Glomerular visceral epithelial cell (primary cell): ENCODE measurements at regions not wholly inside any gene's neighbourhood (a gene's known extent, or its start where the extent isn't known, plus 50 kb on each side); places are given as distances from the start of the nearest gene placed in this dataset.

Experiments used
- DNase-seq: peaks from one replicate; pipeline ENCODE4 v3.0.0-alpha.2; 2016; ENCODE audit errors: extremely low spot score

DNA sequence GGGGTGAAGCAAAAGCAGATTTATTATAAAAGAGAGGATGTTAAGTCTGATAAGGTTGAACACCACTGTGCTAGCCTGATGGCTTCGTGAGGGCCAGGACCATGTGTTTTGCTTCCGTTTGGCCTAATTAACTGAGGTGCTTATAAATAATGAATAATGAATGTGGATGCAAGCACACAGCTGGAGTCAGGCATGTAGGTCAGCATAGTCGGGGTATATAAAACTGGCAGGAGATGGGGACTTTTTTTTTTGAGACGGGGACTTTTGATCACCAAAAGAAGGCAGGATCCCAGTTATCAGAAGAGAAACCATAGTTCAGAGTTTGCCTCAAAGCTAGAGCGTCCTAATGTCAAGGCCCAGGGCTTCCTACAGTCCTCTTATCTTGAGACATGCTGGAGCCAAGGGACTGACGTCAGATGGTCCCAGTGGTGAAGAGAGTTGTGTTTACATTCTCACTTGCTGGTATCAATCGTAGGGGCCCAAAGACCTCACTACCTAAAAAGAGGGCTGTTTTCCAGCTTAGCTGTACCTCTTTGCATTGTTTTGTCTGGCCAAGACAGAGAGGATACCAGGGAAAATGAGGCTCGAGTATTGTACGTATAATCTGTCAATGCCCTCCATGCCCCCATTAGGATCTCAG, 50.4 kb downstream of the RTL9 start:
- no peak for DNase-seq

- peak; percentile 40 for DNase-seq
Measured at GRCh38 chrX:110409925-110410324, 51.3 kb downstream of the RTL9 start.

GRCh38 chrX:110410603-110411002, 52.0 kb downstream of the RTL9 start:
- no peak for DNase-seq

DNA sequence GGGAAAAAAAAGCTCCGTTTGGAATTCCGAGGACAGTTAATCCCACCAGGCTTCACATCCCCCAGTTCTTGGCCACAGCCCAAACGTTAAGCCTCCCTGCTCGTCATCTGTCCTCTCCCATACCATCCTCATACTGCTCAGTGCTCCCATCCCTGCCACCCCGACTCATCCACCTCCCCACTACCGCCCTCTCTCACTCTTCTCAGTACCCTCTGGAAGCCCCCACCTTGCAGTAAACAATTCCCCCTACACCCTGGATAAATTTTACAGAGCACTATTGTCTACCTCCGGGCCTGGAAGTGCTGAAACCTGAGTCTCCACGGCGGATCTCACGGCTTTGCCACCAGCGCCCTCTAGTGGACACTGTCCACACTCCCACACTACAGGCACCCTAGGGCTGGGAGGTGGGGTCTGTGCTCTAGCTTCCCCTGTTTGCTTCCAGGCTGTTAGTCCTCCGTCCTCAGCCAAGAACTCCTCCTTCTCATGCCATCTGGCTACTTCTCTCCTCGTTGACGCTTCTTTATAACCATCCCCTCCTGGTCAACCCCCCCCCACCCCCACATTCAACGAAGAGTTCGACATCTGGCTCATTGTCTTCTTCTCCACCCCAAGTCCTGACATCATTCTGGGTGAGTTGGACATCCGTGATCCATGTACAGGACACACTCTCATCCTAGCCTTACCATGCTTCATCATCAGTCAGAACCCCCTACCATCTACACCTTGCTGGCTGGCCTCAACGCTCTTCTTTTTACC, 54.5 kb downstream of the RTL9 start:
- peak; percentile 63 for DNase-seq

GRCh38 chrX:110413727-110414124, 55.1 kb downstream of the RTL9 start:
- DNase-seq: no peak

DNA sequence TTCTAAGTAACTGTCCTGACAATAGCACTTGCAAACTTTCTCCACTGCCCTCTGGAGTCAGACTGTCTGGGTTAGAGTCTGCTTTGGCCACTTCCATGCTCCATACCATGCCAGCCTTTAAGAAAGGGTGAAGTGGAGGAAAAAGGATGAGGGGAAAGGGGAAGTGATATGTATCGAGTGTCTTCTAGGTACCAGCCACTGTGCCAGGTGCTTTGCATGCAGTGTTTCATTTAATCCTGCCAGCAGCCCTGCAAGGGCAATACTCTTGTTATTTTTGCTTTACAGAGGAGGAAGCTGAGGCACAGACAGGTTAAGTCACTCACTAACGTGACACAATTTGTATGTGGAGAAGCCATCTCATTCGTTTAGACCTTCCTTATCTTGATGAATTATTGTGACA, 55.6 kb downstream of the RTL9 start:
- DNase-seq: no peak

DNA sequence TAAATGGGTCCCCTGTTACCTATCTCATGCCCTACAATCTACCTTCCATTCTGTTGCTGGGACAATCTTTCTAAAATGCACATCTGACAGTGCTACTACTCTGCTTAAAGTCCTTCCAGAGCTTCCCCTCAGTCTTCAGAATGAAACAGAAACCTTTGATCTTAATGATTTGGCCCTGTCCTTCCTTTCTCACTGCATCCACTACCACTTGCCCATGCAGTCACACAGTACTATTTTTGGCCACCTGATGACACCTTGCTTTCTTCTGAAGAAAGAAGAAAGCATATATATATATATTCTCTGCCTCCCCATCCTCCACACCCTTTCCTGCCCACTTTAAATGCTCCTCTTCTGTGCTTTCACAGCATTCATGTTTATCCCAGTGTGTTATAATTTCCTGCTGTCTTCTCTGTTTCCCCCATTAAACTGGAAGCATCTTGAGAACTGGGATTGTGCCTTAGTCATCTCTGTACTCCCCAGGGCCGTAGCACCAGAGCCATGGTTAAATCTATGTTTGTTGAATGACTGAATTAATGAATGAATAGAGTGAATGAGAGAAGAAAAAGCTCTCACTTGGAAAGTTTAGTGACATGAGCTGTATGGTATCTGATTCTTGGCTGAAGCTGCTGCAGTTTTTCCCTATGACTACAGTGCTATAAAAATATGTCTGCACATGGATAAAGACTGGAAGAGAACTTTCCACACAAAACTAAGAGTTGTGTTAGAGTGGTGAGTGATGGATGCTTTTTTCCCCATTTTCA, 56.2 kb downstream of the RTL9 start:
- DNase-seq: no peak

DNA sequence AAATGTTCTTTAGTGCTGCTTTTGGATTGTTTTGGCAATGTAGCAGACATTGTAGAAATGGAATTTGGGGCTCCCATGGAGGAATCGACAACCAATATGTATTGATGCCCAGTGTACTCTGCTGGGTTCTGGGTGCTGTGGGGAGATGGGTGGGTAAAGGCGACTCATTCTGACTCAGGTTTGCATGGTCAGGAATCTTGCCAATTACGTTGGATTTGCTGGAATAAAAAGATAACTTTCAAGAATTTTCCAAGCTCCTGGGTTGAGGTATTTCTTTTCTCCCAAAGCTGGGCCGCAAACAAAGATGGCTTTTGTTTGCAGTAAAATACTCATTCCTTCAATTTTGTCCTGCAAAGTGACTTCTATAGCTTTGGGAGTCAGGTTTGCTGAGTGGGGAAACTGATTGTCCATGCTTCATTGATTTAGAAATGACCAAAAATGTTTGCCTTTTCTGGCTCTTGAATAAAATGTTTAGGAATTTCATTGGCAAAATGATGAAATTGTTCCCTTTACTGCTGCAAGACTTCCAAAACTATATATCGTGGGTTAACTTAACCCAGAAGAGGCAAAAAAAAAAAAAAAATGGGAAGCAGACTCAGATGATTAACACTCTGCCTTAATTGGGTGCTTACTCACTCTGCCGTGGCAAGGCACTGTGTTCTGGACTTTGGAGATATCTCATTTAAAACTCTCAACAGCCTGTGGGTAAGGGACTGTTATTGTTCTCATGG, 57.0 kb downstream of the RTL9 start:
- no peak for DNase-seq

GRCh38 chrX:110417128-110417527, 58.5 kb downstream of the RTL9 start:
- no peak for DNase-seq

DNA sequence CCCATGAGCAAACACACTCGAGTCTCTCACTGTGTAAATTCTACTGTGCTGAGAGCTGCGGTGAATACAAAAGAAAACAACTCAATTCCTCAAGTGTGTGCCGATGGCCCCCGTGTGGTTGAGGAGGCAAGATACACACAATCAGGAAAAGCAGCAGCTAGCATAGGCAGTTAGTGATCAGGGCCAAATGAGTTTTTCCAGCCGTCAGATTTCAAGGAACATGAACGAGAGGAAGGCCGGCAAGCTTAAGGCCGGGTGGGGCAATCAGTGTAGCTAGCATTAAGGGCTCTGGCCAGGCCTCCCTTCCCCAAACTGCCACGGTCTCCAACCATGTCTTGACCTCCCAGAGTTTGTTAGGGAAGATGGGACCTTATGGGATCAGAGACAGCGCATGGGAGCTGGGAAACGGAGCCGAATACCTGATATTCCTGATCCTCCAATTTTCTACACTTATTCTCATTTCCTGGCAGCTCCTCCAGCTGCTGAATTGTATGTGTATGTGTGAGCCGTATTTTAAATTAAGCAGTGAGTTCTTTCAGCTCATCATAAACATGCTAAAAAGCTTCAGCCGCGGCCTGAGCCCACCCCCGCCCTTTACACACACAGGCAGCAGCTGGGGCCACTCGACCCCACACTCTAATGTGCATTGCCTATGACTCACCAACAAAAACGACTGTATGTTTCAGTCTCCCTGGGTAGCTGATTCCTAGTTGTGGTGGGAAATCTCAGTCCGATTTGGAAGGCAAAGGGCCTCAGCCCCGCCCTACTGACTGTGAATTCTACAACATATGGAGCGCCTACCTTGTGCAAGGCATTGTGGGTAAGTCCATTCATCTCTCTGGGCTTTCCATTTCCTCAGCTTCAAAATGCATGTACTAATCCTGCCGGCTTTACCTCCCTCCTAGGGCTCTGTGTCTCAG, 59.9 kb downstream of the RTL9 start:
- DNase-seq: peak; percentile 41

- no peak for DNase-seq
Measured at GRCh38 chrX:110419512-110419911, 60.9 kb downstream of the RTL9 start.

GRCh38 chrX:110420771-110421499, 62.3 kb downstream of the RTL9 start:
- DNase-seq: no peak

- DNase-seq: no peak
Measured at GRCh38 chrX:110421500-110422455, 63.1 kb downstream of the RTL9 start.

DNA sequence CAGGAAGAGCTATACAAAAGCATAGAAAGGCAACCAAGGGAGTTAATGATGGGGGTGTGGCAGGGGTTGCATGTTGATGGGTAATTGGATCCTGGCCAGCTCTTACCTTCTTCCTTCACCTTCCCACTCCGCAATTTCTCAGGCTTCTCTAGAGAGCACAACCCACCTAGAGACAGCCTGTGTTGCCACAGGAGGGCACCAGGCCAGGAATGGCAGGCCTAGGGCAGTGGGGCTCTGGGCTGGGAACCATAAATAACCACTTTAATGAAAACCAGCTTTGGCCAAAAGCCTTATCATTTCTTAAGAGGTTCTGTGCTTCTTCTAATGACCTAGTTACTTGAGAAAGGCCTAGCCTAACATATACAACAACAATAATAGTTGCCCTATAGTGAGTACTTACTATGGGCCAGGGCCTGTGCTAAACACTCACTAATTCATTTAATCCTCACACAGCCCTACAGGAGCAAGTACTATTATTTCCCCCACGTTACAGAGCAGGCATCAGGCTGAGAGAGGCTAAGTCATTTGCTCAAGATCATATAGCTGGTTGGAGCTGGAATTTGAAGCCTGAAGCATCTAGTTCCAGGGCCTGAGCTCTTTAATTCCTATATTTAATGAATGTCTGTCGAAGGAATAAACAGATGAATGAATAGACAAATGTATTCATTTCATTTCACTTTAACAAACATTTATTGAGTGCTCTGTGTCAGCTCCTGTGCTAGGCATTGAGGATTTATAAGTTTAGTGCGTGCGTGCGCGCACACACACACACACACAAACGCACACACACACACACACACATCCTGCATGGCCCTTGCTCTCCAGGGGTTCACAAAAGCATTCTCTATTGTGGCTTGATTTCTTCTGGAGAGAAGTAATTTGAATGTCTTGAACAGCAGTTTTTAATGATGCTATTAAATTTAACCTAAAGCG, 66.8 kb downstream of the RTL9 start:
- DNase-seq: no peak

DNA sequence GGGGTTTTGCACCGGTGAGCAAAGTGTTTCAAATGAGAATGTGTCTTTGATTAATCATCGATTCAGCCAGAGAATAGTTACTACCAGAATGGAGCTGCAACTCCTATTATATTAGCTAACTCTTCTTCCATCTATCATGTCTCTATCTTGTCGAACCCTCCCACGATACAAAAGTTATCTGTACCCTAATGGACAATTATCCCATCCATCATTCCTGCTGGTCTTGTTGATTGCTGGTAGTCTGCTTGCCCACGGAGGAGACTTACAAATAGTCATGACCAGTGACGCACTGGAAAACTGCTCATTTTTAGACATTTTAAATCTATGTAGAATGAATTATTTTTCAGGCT, 67.5 kb downstream of the RTL9 start:
- no peak for DNase-seq

GRCh38 chrX:110427076-110427475, 68.4 kb downstream of the RTL9 start:
- no peak for DNase-seq

GRCh38 chrX:110428144-110428543, 69.5 kb downstream of the RTL9 start:
- peak; percentile 12 for DNase-seq
